ENCODE measurements at regions not wholly inside any gene's neighbourhood (a gene's known extent, or its start where the extent isn't known, plus 50 kb on each side); places are given as distances from the start of the nearest gene placed in this dataset.
A peak's percentile ranks its signal among the peaks of the same experiment; 100 is the strongest.
"Not testable (repeated sequence)": the region's sequence is repeated elsewhere in the genome, so short reads cannot be mapped to it uniquely, and the experiment has no call there.

DNA sequence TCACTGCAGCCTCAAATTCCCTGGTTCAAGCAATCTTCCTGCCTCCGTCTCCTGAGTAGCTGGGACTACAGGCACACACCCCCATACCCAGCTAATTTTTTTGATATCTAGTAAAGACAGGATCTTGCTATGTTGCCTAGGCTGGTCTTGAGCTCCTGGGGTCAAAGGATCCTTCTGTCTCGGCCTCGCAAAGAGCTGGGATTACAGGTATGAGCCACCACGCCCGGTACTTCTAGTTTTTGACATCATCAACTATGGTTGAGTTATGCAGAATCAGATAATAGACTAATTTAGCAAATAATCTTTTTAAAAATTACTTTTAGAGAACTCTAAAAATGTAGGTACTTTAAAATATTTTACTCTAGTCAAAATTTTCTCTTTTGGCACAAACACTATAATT lies 166.2 kb downstream of the SOX4 start:
- FAIRE-seq (no peak), DNase-seq (ENCODE audit: low read depth) (no peak)
- no peaks in the 10 kb centered on the region for H3K27me3 ChIP-seq (ENCODE audit: control insufficient read depth, insufficient read depth, low read length)
- H3K4me3 ChIP-seq (ENCODE audit: low read depth, low read length): no peak overlapping the region
- H3K36me3 ChIP-seq (ENCODE audit: control insufficient read depth, insufficient read depth, low read length): no peaks in the 10 kb centered on the region
- TF ChIP-seq, protein P1, sequence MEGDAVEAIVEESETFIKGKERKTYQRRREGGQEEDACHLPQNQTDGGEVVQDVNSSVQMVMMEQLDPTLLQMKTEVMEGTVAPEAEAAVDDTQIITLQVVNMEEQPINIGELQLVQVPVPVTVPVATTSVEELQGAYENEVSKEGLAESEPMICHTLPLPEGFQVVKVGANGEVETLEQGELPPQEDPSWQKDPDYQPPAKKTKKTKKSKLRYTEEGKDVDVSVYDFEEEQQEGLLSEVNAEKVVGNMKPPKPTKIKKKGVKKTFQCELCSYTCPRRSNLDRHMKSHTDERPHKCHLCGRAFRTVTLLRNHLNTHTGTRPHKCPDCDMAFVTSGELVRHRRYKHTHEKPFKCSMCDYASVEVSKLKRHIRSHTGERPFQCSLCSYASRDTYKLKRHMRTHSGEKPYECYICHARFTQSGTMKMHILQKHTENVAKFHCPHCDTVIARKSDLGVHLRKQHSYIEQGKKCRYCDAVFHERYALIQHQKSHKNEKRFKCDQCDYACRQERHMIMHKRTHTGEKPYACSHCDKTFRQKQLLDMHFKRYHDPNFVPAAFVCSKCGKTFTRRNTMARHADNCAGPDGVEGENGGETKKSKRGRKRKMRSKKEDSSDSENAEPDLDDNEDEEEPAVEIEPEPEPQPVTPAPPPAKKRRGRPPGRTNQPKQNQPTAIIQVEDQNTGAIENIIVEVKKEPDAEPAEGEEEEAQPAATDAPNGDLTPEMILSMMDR (IDR thresholded peaks at IDR 0.05; ENCODE audit: insufficient read depth, low read length, severe bottlenecking): no peak

DNA sequence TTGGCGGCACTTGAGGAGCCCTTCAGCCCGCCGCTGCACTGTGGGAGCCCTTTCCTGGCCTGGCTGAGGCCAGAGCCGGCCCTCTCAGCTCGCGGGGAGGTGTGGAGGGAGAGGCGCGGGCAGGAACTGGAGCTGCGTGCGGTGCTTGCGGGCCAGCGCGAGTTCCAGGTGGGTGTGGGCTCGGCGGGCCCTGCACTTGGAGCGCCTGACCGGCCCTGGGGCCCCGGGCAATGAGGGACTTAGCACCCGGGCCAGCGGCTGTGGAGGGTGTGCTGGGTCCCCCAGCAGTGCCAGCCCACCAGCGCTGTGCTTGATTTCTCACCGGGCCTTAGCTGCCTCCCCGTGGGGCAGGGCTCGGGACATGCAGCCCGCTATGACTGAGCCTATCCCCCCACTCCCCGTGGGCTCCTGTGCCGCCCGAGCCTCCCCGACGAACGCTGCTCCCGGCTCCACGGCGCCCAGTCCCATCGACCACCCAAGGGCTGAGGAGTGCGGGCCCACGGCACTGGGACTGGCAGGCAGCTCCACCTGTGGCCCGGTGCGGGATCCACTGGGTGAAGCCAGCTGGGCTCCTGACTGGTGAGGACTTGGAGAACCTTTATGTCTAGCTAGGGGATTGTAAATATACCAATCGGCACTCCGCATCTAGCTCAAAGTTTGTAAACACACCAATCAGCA lies 167.6 kb downstream of the SOX4 start:
- FAIRE-seq; H3K27me3 ChIP-seq (ENCODE audit: control insufficient read depth, insufficient read depth, low read length); H3K4me3 ChIP-seq (ENCODE audit: low read depth, low read length); H3K36me3 ChIP-seq (ENCODE audit: control insufficient read depth, insufficient read depth, low read length); DNase-seq (ENCODE audit: low read depth): not testable (repeated sequence)

DNA sequence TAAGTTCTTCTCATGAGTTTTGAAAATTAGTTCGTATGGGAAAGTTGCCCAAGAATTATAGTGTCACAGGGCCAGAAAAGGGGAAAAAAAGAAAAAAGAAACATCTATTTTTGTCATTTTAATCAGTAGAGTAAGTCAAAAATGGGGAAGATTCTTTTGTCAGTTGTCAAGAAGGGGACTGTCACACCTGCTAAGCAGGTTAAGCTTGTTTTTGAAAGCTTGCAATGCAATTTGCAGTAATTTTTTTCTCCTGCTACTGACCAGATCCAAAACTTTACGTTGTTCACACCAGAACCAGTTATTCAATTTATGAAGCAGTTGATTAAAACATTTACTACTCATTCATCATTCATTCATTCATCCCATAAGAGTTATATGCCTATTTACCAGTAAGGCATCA lies 171.4 kb downstream of the SOX4 start:
- Histone ChIP-seq H3K36me3 (ENCODE audit: control insufficient read depth, insufficient read depth, low read length) (no peaks in the 10 kb centered on the region), H3K27me3 (ENCODE audit: control insufficient read depth, insufficient read depth, low read length) (no peaks in the 10 kb centered on the region), H3K4me3 (ENCODE audit: low read depth, low read length) (no peak overlapping the region)
- no peak for FAIRE-seq
- DNase-seq (ENCODE audit: low read depth): no peak
- TF ChIP-seq, protein P1 (IDR thresholded peaks at IDR 0.05; ENCODE audit: insufficient read depth, low read length, severe bottlenecking): no peak

DNA sequence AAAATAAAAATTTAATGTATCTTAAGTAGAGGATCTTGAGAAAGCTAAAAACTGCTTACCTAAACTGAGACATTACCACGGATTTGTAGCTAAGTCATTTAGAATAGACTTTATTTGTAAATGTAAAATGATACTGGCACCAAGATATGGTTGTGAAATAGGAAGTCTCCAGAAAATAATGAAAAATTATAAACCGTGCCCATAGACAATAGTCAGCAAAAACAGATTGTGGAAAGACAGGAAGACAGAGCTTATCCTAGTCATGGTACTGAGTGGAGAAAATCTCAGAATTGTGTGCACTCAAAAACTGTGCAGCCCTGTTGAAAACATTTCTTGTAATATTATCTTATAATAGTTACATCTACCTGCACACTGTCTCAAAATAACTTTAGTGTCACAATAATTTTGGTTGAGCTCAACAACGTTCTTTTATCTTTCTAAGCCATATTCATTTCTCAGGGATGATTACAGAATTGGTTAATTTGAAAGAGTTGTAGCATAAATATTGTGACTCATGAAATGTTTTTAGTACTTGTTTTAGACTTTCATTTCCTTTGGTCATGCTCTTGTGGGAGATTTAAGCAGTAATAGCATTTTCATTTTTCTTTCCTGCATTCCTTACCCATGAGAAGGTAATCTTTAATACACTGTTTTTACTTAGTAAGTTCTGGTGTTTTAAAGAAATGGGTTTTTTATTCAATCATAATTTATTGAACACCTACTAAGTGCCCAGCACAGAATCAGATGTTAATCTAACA lies 174.5 kb downstream of the SOX4 start:
- FAIRE-seq: no peak
- DNase-seq (ENCODE audit: low read depth): peak; percentile 81

DNA sequence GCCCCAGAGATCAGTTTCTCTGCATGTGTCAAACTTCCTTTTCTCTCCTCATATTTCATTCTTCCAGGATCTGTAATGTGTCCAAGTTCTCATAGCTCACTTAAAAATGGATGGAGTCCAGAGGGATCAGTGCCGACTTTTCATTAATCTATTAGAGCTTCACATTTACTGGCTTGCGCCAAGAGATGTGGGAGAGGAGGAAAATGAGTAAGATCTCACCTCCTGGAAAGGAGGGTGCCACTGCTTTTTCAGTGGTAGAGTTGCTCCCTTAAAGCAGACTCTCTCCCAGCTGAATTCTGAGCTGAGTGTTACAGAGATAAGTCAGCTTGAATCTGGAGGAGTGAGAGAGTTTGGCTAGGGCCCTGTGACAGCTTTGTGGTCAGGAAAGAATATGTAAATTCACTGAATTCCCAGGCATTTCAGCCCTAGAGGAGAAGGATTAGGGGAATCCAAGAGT lies 175.9 kb downstream of the SOX4 start:
- Histone ChIP-seq H3K36me3 (ENCODE audit: control insufficient read depth, insufficient read depth, low read length) (no peaks in the 10 kb centered on the region), H3K4me3 (ENCODE audit: low read depth, low read length) (no peak overlapping the region), H3K27me3 (ENCODE audit: control insufficient read depth, insufficient read depth, low read length) (no peaks in the 10 kb centered on the region)
- DNase-seq (ENCODE audit: low read depth): peak; percentile 57
- FAIRE-seq: no peak
- TF ChIP-seq, protein P1 (IDR thresholded peaks at IDR 0.05; ENCODE audit: insufficient read depth, low read length, severe bottlenecking): no peak

More for the DNA sequence above, 174.5 kb downstream of the SOX4 start:
- TF ChIP-seq, protein P1 (IDR thresholded peaks at IDR 0.05; ENCODE audit: insufficient read depth, low read length, severe bottlenecking): no peak
- no peaks in the 10 kb centered on the region for H3K27me3 ChIP-seq (ENCODE audit: control insufficient read depth, insufficient read depth, low read length)
- no peaks in the 10 kb centered on the region for H3K36me3 ChIP-seq (ENCODE audit: control insufficient read depth, insufficient read depth, low read length)
- H3K4me3 ChIP-seq (ENCODE audit: low read depth, low read length): no peak overlapping the region

DNA sequence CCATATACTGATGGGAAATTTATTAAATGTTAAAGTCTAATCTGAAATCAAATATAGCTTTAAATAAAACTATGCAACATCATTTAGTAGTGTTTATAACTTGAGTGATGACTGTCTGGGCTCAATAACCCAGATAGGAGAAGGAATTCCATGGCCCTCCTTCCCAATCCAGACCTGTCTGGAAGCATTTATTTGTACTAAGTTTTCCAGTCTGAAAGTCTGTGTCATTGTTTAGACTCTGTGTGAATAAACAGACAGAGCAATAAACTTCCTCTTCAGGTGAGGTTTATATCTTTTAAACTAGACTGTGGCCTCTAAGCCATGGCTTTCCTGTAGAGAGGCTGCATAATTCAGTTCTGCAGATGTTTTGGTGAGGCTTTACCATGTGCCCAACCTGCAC lies 176.4 kb downstream of the SOX4 start:
- H3K36me3 ChIP-seq (ENCODE audit: control insufficient read depth, insufficient read depth, low read length): no peaks in the 10 kb centered on the region
- H3K4me3 ChIP-seq (ENCODE audit: low read depth, low read length): no peak overlapping the region
- DNase-seq (ENCODE audit: low read depth) (peak; percentile 25), FAIRE-seq (no peak)
- TF ChIP-seq, protein P1 (IDR thresholded peaks at IDR 0.05; ENCODE audit: insufficient read depth, low read length, severe bottlenecking): no peak
- H3K27me3 ChIP-seq (ENCODE audit: control insufficient read depth, insufficient read depth, low read length): no peaks in the 10 kb centered on the region

Measured in bronchial epithelial cell (primary cell).